Upper lobe of left lung (tissue), 4 donors: ENCODE measurements at regions not wholly inside any gene's neighbourhood (a gene's known extent, or its start where the extent isn't known, plus 50 kb on each side); places are given as distances from the start of the nearest gene placed in this dataset.

Experiments
- POLR2AphosphoS5 ChIP-seq, 2 donors: sonication (generic); formaldehyde crosslinking; IDR thresholded peaks; one replicate each; pipeline ENCODE4 v1.5.1; 2017; ENCODE audit warnings: antibody characterized with exemption in 2 of 2
- TF ChIP-seq, protein P1 (sequence below), 6 experiments: fragments of 450-650 bp in 4 of 6; fragments of 200-600 bp in 2 of 6; sonication (generic) in 2 of 6; IDR thresholded peaks; one replicate each; pipeline ENCODE4 v1.5.1; 2016 to 2019; ENCODE audit warnings: antibody characterized with exemption in 6 of 6

- TF ChIP-seq, protein P1, sequence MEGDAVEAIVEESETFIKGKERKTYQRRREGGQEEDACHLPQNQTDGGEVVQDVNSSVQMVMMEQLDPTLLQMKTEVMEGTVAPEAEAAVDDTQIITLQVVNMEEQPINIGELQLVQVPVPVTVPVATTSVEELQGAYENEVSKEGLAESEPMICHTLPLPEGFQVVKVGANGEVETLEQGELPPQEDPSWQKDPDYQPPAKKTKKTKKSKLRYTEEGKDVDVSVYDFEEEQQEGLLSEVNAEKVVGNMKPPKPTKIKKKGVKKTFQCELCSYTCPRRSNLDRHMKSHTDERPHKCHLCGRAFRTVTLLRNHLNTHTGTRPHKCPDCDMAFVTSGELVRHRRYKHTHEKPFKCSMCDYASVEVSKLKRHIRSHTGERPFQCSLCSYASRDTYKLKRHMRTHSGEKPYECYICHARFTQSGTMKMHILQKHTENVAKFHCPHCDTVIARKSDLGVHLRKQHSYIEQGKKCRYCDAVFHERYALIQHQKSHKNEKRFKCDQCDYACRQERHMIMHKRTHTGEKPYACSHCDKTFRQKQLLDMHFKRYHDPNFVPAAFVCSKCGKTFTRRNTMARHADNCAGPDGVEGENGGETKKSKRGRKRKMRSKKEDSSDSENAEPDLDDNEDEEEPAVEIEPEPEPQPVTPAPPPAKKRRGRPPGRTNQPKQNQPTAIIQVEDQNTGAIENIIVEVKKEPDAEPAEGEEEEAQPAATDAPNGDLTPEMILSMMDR (IDR thresholded peaks at IDR 0.05) = no peak
- TF ChIP-seq POLR2AphosphoS5 (IDR thresholded peaks at IDR 0.05) = no peak
Observed at GRCh38 chr17:79519601-79520000, 91.2 kb downstream of the RBFOX3 start.
